NT2/D1 (cell line): ENCODE measurements at regions not wholly inside any gene's neighbourhood (a gene's known extent, or its start where the extent isn't known, plus 50 kb on each side); places are given as distances from the start of the nearest gene placed in this dataset.

Source experiments
- DNase-seq: peaks from one replicate; pipeline ENCODE4 v3.0.0-alpha.2; 2011; ENCODE audit warnings: low read depth, low spot score
- H3K27me3 ChIP-seq: 2 replicates; pipeline ENCODE4 v1.6.0; 2011; ENCODE audit warnings: mild to moderate bottlenecking; ENCODE audit not compliant: insufficient read length, insufficient read depth
- H3K36me3 ChIP-seq: 2 replicates; pipeline ENCODE4 v1.6.1; 2011; ENCODE audit warnings: mild to moderate bottlenecking, low read length, mixed read lengths; ENCODE audit not compliant: insufficient read depth, insufficient read length
- H3K4me1 ChIP-seq: 2 replicates; pipeline ENCODE4 v1.5.1; 2011; ENCODE audit not compliant: insufficient read depth, insufficient read length
- H3K4me3 ChIP-seq: 2 replicates; pipeline ENCODE4 v1.5.1; 2011; ENCODE audit warnings: low read depth; ENCODE audit not compliant: insufficient read length
- H3K9ac ChIP-seq: 2 replicates; pipeline ENCODE4 v1.6.0; 2011; ENCODE audit warnings: low read depth; ENCODE audit not compliant: insufficient read length
- H3K9me3 ChIP-seq: 2 replicates; pipeline ENCODE4 v1.5.1; 2011; ENCODE audit warnings: mild to moderate bottlenecking, low read length; ENCODE audit not compliant: insufficient read depth
- SUZ12 ChIP-seq: IDR thresholded peaks from 2 replicates; pipeline ENCODE4 v1.6.1; 2011; ENCODE audit not compliant: insufficient read length, insufficient read depth; ENCODE audit errors: extremely low read depth
- YY1 ChIP-seq: IDR thresholded peaks from 2 replicates; pipeline ENCODE4 v1.6.1; 2011; ENCODE audit not compliant: insufficient read length, insufficient read depth
- ZNF274 ChIP-seq: IDR thresholded peaks from 2 replicates; pipeline ENCODE4 v1.6.1; 2011; ENCODE audit warnings: mild to moderate bottlenecking, low read depth, low read length

GRCh38 chr10:130337696-130338635, 201.8 kb downstream of the GLRX3 start:
- Histone ChIP-seq H3K36me3 (no peaks in the 10 kb centered on the region), H3K9me3 (no peaks in the 10 kb centered on the region; the same call in 1 of the 2 replicates), H3K9ac (no peak overlapping the region), H3K4me3 (no peak overlapping the region), H3K4me1 (no peaks in the 10 kb centered on the region), H3K27me3 (no peaks in the 10 kb centered on the region)
- no peak for TF ChIP-seq SUZ12
- no peak for DNase-seq

- no peak overlapping the region for H3K9ac ChIP-seq
- no peak for DNase-seq
- no peak for TF ChIP-seq SUZ12
- TF ChIP-seq YY1, result no peak
- TF ChIP-seq ZNF274, result no peak
These were observed 202.4 kb downstream of the GLRX3 start for GRCh38 chr10:130338636-130339024.

GRCh38 chr10:130339091-130339490, 202.9 kb downstream of the GLRX3 start:
- Histone ChIP-seq H3K9ac (no peak overlapping the region), H3K36me3 (no peaks in the 10 kb centered on the region), H3K4me3 (no peak overlapping the region), H3K9me3 (no peaks in the 10 kb centered on the region; the same call in 1 of the 2 replicates), H3K27me3 (no peaks in the 10 kb centered on the region), H3K4me1 (no peaks in the 10 kb centered on the region)
- DNase-seq, result no peak
- TF ChIP-seq SUZ12 (no peak), ZNF274 (no peak), YY1 (no peak)

More at GRCh38 chr10:130338636-130339024, 202.4 kb downstream of the GLRX3 start:
- Histone ChIP-seq H3K4me1 (no peaks in the 10 kb centered on the region), H3K27me3 (no peaks in the 10 kb centered on the region), H3K9me3 (no peaks in the 10 kb centered on the region; the same call in 1 of the 2 replicates), H3K4me3 (no peak overlapping the region), H3K36me3 (no peaks in the 10 kb centered on the region)

- no peak for DNase-seq
- TF ChIP-seq ZNF274 (no peak), YY1 (no peak), SUZ12 (no peak)
- Histone ChIP-seq H3K36me3 (no peaks in the 10 kb centered on the region), H3K9me3 (no peaks in the 10 kb centered on the region; the same call in 1 of the 2 replicates), H3K9ac (no peak overlapping the region), H3K27me3 (no peaks in the 10 kb centered on the region), H3K4me3 (no peak overlapping the region), H3K4me1 (no peaks in the 10 kb centered on the region)
These were observed 203.7 kb downstream of the GLRX3 start for GRCh38 chr10:130339911-130340310.

- no peak for TF ChIP-seq SUZ12
- TF ChIP-seq ZNF274, result no peak
- TF ChIP-seq YY1, result no peak
These were observed 204.6 kb downstream of the GLRX3 start for GRCh38 chr10:130340816-130341215.

GRCh38 chr10:130341356-130341755, 205.2 kb downstream of the GLRX3 start:
- no peaks in the 10 kb centered on the region for H3K4me1 ChIP-seq
- H3K9me3 ChIP-seq, result no peaks in the 10 kb centered on the region
- H3K36me3 ChIP-seq, result no peaks in the 10 kb centered on the region
- no peak overlapping the region for H3K4me3 ChIP-seq
- H3K9ac ChIP-seq, result no peak overlapping the region
- no peaks in the 10 kb centered on the region for H3K27me3 ChIP-seq
- no peak for DNase-seq
- TF ChIP-seq YY1 (no peak), ZNF274 (no peak), SUZ12 (no peak)

More at GRCh38 chr10:130340816-130341215, 204.6 kb downstream of the GLRX3 start:
- no peaks in the 10 kb centered on the region for H3K4me1 ChIP-seq
- H3K4me3 ChIP-seq, result no peak overlapping the region
- no peaks in the 10 kb centered on the region for H3K36me3 ChIP-seq
- H3K9ac ChIP-seq, result no peak overlapping the region
- DNase-seq, result no peak
- no peaks in the 10 kb centered on the region for H3K9me3 ChIP-seq
- no peaks in the 10 kb centered on the region for H3K27me3 ChIP-seq

GRCh38 chr10:130345728-130346127, 209.5 kb downstream of the GLRX3 start:
- no peaks in the 10 kb centered on the region for H3K4me1 ChIP-seq
- no peak for TF ChIP-seq SUZ12
- TF ChIP-seq ZNF274, result no peak
- H3K27me3 ChIP-seq, result no peaks in the 10 kb centered on the region
- H3K4me3 ChIP-seq, result no peak overlapping the region
- no peaks in the 10 kb centered on the region for H3K36me3 ChIP-seq
- H3K9ac ChIP-seq, result no peak overlapping the region
- peaks cover 9% of the 10 kb centered on the region; the same call in 1 of the 2 replicates for H3K9me3 ChIP-seq
- DNase-seq, result no peak
